ENCODE measurements at regions not wholly inside any gene's neighbourhood (a gene's known extent, or its start where the extent isn't known, plus 50 kb on each side); places are given as distances from the start of the nearest gene placed in this dataset.

DNA sequence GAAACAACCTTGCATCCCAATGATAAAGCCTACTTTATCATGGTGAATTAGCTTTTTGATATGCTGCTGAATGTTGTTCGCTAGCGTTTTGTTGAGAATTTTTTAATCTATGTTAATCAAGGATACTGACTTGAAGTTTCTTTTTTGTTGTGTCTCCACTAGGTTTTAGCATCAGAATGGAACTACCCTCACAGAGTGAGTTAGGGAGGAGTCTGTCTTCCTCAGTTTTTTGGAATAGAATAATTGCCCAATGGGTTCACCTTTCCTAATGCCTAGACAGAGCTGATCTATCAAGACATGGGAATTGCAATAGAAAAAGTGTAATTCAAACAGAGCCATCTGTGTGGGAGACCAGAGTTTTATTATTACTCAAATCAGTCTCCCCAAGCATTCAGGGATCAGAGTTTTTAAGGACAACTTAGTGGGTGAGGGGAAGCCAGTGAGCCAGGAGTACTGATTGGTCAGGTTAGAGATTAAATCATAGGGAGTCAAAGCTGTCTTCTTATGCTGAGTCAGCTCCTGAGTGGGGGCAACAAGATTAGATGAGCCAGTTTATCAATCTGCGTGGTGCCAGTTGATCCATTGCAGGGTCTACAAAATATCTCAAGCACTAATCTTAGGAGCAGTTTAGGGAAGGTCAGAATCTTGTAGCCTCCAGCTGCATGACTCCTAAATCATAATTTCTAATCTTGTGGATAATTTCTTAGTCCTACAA is 237.4 kb upstream of the PPP2R3A start:
- no peak for FAIRE-seq

GRCh38 chr3:135731546-135731945 is 234.0 kb upstream of the PPP2R3A start:
- FAIRE-seq (no peak), DNase-seq (ENCODE audit: low spot score) (no peak)

More for the DNA sequence above, 237.4 kb upstream of the PPP2R3A start:
- no peak for DNase-seq (ENCODE audit: low spot score)

DNA sequence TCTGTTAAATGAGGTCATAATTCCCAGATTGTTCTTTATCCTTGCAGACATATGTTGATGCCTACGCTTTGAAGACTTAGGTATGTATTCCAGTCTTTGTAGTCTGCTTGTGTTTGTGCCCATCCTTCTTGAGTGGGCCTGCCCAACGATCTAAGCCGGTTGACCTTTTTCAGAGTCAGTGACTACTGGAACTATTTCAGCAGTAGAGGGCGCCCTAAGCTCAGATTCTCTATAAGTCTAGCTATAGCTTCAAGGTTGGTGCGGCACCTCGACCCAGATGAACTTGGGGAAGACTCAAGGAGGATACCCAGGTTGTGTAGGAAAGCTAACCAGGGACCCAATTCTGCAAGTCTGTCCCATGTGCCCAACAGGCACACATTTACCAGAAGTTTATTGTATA is 228.8 kb upstream of the PPP2R3A start:
- no peak for DNase-seq (ENCODE audit: low spot score)
- no peak for FAIRE-seq

DNA sequence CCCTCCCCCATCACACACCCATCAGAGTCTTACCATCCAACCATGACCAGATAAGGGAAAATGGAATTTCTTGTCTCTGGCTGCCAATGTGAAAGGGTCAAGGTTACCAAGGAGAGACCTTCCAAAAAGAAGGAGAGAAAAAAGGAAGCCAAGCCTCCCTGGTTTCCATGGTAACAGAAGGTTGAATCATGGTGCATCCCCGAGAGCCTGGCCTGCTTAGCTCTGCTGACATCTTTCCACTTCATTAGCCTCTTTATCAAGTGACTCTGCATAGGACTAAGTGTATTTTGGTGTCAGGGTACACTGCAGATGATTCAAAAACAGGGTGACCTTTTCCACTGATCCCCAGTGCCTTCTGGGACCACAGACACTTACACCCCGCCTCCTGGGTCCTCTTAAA is 225.7 kb upstream of the PPP2R3A start:
- FAIRE-seq (no peak), DNase-seq (ENCODE audit: low spot score) (no peak)

DNA sequence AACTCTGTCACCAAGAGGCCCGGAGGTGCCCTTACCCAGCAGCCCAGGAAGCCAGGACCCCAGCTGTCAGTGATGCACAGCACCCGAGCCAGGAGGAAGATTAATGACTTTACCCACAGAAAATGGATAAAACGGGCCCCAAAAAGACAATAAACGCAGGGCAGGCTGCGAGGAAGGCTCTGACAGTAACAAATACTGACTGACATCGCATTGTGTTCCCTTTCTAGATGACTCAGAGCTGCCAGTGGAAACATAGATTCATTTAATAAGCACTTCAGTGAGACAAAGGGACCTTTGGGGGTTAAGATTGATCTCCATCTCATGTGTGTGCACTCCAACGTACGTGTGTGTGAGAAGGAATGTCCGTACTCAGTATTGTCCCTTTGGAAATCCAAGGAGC is 225.3 kb upstream of the PPP2R3A start:
- FAIRE-seq: no peak
- DNase-seq (ENCODE audit: low spot score): no peak

DNA sequence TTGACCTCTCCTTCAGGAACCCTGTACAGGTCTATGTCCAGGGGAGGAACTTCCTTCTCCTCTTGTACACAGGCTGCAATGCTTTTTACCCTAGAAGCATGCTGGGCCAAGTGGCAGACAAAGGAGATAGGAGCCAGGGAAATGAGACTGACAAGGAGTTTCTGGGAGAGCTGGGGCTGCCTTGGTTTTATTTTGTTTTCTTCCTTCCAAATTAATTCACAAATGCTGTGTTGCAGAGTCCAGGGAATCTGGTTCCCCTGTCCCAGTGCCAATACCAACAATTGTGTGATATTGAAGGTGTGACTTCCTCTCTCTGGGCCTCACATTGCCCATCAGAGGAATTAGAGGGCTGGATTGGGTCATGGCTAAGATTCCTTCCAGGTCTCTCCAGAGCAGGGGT is 224.8 kb upstream of the PPP2R3A start:
- FAIRE-seq: no peak

GRCh38 chr3:135751991-135752390 is 213.5 kb upstream of the PPP2R3A start:
- no peak for FAIRE-seq

More for the DNA sequence above, 224.8 kb upstream of the PPP2R3A start:
- no peak for DNase-seq (ENCODE audit: low spot score)

GRCh38 chr3:135752851-135753250 is 212.7 kb upstream of the PPP2R3A start:
- no peak for FAIRE-seq

More at GRCh38 chr3:135751991-135752390, 213.5 kb upstream of the PPP2R3A start:
- no peak for DNase-seq (ENCODE audit: low spot score)

DNA sequence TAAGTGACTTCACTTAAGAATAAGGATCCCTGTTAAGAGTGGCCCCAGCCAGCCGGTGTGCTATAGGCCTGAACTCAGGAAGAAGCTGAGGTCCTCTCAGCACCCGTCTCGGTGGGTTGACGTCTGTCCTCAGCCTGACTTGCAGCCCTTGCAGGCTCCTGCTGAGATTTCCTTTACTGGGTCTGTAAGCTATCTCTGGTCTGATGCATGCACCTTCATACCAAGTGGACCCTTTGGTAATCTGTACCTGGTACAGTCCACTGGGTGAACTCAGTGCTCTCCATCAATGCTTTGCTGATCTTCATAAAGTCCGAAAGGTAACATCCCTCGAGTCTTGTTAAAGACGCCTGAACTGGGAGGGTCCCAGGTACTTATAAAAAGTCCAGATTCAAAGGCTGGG is 212.0 kb upstream of the PPP2R3A start:
- no peak for FAIRE-seq
- no peak for DNase-seq (ENCODE audit: low spot score)

More at GRCh38 chr3:135752851-135753250, 212.7 kb upstream of the PPP2R3A start:
- no peak for DNase-seq (ENCODE audit: low spot score)

DNA sequence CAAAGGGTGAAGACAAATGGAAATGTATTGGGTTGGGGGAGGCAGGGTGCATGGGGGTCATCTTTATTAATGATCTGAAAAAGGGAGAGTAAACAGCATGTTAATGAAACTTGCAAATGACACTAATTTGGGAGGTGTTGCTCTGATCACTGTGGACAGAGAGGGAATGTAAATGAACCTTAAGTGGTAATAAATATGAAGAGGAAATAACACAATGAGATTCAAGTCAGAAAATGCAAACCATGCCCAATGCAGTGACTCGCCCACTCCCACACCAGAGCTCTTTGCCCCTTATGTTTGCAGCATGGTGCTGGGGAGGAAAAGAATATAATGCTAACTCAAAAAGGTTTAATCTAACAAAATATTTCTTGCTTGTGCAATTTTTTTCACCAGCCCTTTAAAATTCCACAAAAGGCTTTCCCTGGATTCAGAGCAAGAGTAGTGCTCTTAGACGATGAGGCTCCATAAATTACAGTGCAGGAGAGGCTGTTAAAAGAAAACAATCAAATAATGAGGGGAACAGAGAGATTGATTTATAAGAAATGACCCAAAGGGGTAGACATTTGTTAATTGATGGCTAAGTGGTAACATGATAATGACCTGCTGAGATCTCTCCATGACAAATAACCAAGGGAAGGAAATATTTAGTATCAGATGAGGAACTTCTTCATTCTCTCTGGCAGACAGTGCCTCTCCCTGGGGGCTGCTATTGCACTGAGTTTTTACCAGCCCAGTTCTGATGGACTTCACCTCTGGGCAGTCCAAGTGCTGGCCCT is 210.0 kb upstream of the PPP2R3A start:
- FAIRE-seq (no peak), DNase-seq (ENCODE audit: low spot score) (no peak)

DNA sequence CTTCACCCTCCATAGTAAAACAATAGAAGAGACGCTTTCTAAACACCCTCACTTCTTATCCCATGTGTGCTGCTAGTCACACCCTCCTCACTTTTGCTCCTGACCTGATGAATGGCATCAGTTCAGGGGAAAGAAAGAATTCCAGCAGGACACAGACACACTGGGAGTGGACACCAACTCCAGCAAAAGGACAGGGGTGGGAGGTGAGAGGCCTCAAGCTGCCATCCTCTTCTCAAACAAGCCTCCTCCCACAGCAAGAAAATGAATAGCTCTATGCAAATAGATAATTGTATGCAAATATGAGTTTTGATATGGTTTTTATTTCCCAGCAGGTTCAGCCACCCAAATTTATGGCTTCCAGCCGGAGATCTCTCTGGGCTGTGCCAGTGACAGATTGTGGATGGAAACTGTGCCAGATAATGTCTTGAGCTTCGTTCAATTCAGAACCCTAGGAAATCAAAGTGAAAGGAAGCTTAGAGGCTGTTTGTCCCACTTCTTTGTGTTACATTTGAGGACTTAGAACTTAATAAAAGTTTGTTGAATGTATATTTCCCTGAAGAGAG is 209.3 kb upstream of the PPP2R3A start:
- DNase-seq (ENCODE audit: low spot score) (no peak), FAIRE-seq (no peak)

GRCh38 chr3:135757421-135757820 is 208.1 kb upstream of the PPP2R3A start:
- FAIRE-seq (no peak), DNase-seq (ENCODE audit: low spot score) (no peak)

- DNase-seq (ENCODE audit: low spot score) (no peak), FAIRE-seq (no peak)
Observed at GRCh38 chr3:135758961-135759360, 206.6 kb upstream of the PPP2R3A start.

DNA sequence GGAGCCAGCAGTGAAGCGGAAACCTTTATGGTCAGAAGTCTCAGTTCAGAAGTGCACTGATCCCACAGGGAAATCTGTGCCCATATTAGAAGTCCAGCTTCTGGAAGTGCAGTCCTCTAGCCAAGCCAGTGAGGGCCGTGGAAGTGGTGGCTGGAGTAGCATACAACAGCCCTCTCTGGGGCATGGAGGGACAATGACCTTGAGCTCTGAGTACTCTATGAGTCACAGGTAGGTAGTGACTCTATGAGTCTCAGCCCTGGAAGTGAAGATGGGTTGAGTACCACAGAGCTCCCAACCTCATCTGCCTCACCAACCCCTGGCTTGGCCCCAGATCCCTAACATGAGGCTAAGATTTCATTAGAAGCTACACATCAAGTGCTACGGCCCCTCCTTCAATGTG is 205.9 kb upstream of the PPP2R3A start:
- FAIRE-seq (no peak), DNase-seq (ENCODE audit: low spot score) (no peak)

- DNase-seq (ENCODE audit: low spot score) (no peak), FAIRE-seq (no peak)
Observed at GRCh38 chr3:135760581-135760980, 204.9 kb upstream of the PPP2R3A start.

DNA sequence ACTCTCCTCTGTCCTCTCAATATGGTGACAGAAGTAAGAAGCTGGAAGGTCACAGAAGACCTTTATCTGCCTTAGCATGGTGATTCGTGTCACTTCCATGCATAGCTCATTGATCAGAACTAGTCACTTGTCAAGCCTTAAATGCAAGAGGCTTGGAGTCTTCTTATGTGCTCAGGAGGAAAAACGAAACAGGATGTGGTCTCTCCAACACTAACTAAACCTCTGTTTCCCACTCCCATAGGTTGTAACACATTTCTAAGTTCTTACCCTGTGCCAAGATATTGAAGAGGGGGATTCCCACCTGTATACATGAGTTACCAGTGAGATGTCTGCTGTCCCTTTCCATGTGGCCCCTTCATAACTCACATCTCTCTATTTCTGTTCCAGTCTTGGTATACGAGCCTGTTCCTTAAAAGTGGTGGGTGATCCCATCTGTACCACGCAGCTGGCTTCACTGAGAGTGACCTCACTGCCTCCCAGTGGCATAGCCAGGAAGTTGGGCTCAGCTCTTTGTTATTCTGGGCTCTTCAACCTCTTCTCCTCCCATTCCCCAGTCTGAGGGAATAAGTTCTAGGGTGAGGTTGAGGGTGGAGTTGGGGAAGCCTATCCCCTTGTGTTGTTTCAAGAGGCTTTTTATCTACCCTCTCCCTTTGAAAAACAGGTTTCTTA is 203.2 kb upstream of the PPP2R3A start:
- no peak for FAIRE-seq
- DNase-seq (ENCODE audit: low spot score): peak; percentile 10

- DNase-seq (ENCODE audit: low spot score): no peak
Observed at GRCh38 chr3:135766115-135766514, 199.4 kb upstream of the PPP2R3A start.

GRCh38 chr3:135771760-135772159 is 193.8 kb upstream of the PPP2R3A start:
- DNase-seq (ENCODE audit: low spot score) (no peak), FAIRE-seq (no peak)

More at GRCh38 chr3:135766115-135766514, 199.4 kb upstream of the PPP2R3A start:
- no peak for FAIRE-seq

GRCh38 chr3:135779024-135779423 is 186.5 kb upstream of the PPP2R3A start:
- DNase-seq (ENCODE audit: low spot score): no peak
- FAIRE-seq: no peak

DNA sequence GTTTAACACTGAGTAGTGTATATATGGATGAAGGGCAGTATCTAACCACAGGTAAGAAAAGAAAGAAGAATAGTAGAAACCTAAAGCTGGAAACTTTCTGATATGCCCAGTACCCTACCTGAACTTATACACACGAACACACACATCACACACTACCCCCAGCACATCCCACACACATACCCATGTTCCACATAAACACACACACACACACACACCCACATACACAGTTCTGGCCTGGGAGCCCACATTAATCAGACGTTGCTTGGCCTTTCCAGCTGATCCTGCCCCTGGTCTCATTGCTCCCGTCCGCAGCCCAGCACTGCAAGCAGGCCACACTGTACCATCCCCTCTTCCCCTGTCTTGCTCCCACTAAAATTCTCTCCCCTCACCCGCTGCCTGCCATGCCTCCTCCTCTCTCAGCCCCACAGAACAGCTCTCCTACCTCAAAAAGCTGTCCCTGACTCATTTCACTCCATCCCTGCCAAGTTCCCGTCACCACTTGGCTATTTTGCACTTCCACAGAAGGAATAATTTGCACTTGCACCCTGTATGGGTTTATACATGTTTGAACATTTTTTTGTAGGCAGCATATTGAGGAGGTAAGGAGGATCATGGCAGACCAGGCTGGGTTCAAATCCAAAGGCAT is 185.8 kb upstream of the PPP2R3A start:
- no peak for FAIRE-seq
- DNase-seq (ENCODE audit: low spot score): no peak
